Mononuclear cell (primary cell): ENCODE measurements at regions not wholly inside any gene's neighbourhood (a gene's known extent, or its start where the extent isn't known, plus 50 kb on each side); places are given as distances from the start of the nearest gene placed in this dataset.

Experiments used
- H3K27me3 ChIP-seq: 2 replicates; pipeline ENCODE4 v1.6.0; 2011; ENCODE audit warnings: low read length, control low read depth; ENCODE audit not compliant: insufficient read depth
- H3K4me1 ChIP-seq: 2 replicates; pipeline ENCODE4 v1.5.1; 2011; ENCODE audit warnings: mild to moderate bottlenecking, low read length, control low read depth; ENCODE audit not compliant: insufficient read depth
- H3K4me3 ChIP-seq: 2 replicates; pipeline ENCODE4 v1.5.1; 2011; ENCODE audit warnings: mild to moderate bottlenecking, low read length, moderate library complexity
- H3K9me3 ChIP-seq: 2 replicates; pipeline ENCODE4 v1.5.1; 2011; ENCODE audit warnings: low read depth, mild to moderate bottlenecking, control low read depth, low read length

GRCh38 chr4:71259911-71260331 lies 78.9 kb upstream of the SLC4A4 start:
- Histone ChIP-seq H3K4me1 (peaks cover 8% of the 10 kb centered on the region), H3K9me3 (no peaks in the 10 kb centered on the region), H3K4me3 (no peak overlapping the region), H3K27me3 (no peaks in the 10 kb centered on the region)

- Histone ChIP-seq H3K4me1 (peaks cover 8% of the 10 kb centered on the region), H3K27me3 (no peaks in the 10 kb centered on the region), H3K4me3 (no peak overlapping the region), H3K9me3 (no peaks in the 10 kb centered on the region)
Measured at GRCh38 chr4:71260544-71260943, 78.3 kb upstream of the SLC4A4 start.

GRCh38 chr4:71261001-71261400 lies 77.8 kb upstream of the SLC4A4 start:
- Histone ChIP-seq H3K4me1 (peaks cover 8% of the 10 kb centered on the region), H3K4me3 (no peak overlapping the region), H3K9me3 (no peaks in the 10 kb centered on the region), H3K27me3 (no peaks in the 10 kb centered on the region)

GRCh38 chr4:71261633-71262121 lies 77.1 kb upstream of the SLC4A4 start:
- H3K27me3 ChIP-seq = no peaks in the 10 kb centered on the region
- no peak overlapping the region for H3K4me3 ChIP-seq
- H3K4me1 ChIP-seq = peaks cover 8% of the 10 kb centered on the region
- no peaks in the 10 kb centered on the region for H3K9me3 ChIP-seq

- Histone ChIP-seq H3K9me3 (no peaks in the 10 kb centered on the region), H3K27me3 (no peaks in the 10 kb centered on the region), H3K4me3 (no peak overlapping the region), H3K4me1 (peaks cover 8% of the 10 kb centered on the region)
Measured at GRCh38 chr4:71262161-71262560, 76.7 kb upstream of the SLC4A4 start.

GRCh38 chr4:71266090-71266794 lies 72.6 kb upstream of the SLC4A4 start:
- H3K4me1 ChIP-seq = no peaks in the 10 kb centered on the region
- H3K27me3 ChIP-seq = no peaks in the 10 kb centered on the region
- H3K9me3 ChIP-seq = no peaks in the 10 kb centered on the region

GRCh38 chr4:71267244-71267643 lies 71.6 kb upstream of the SLC4A4 start:
- Histone ChIP-seq H3K9me3 (no peaks in the 10 kb centered on the region), H3K4me1 (no peaks in the 10 kb centered on the region), H3K4me3 (no peak overlapping the region), H3K27me3 (no peaks in the 10 kb centered on the region)

More at GRCh38 chr4:71266090-71266794, 72.6 kb upstream of the SLC4A4 start:
- H3K4me3 ChIP-seq = no peak overlapping the region

- Histone ChIP-seq H3K9me3 (no peaks in the 10 kb centered on the region), H3K4me3 (no peak overlapping the region), H3K4me1 (no peaks in the 10 kb centered on the region), H3K27me3 (no peaks in the 10 kb centered on the region)
Measured at GRCh38 chr4:71268166-71268565, 70.7 kb upstream of the SLC4A4 start.

GRCh38 chr4:71269233-71269632 lies 69.6 kb upstream of the SLC4A4 start:
- H3K4me1 ChIP-seq = no peaks in the 10 kb centered on the region
- no peaks in the 10 kb centered on the region for H3K27me3 ChIP-seq
- no peaks in the 10 kb centered on the region for H3K9me3 ChIP-seq
- no peak overlapping the region for H3K4me3 ChIP-seq

GRCh38 chr4:71270901-71271300 lies 67.9 kb upstream of the SLC4A4 start:
- H3K4me3 ChIP-seq = no peak overlapping the region
- peaks cover 11% of the 10 kb centered on the region for H3K4me1 ChIP-seq
- no peaks in the 10 kb centered on the region for H3K27me3 ChIP-seq
- no peaks in the 10 kb centered on the region for H3K9me3 ChIP-seq

- H3K4me3 ChIP-seq = no peak overlapping the region
- H3K4me1 ChIP-seq = peaks cover 12% of the 10 kb centered on the region
- H3K9me3 ChIP-seq = no peaks in the 10 kb centered on the region
- peaks cover 4% of the 10 kb centered on the region for H3K27me3 ChIP-seq
Measured at GRCh38 chr4:71272976-71273375, 65.8 kb upstream of the SLC4A4 start.

- Histone ChIP-seq H3K4me3 (no peak overlapping the region), H3K9me3 (no peaks in the 10 kb centered on the region), H3K4me1 (peaks cover 12% of the 10 kb centered on the region), H3K27me3 (peaks cover 5% of the 10 kb centered on the region)
Measured at GRCh38 chr4:71275004-71275403, 63.8 kb upstream of the SLC4A4 start.

- peaks cover 12% of the 10 kb centered on the region for H3K4me1 ChIP-seq
- no peaks in the 10 kb centered on the region for H3K9me3 ChIP-seq
- H3K4me3 ChIP-seq = no peak overlapping the region
- H3K27me3 ChIP-seq = peaks cover 5% of the 10 kb centered on the region
Measured at GRCh38 chr4:71275570-71275969, 63.2 kb upstream of the SLC4A4 start.

GRCh38 chr4:71277353-71277752 lies 61.5 kb upstream of the SLC4A4 start:
- H3K27me3 ChIP-seq = peaks cover 5% of the 10 kb centered on the region
- H3K4me1 ChIP-seq = peaks cover 12% of the 10 kb centered on the region
- no peak overlapping the region for H3K4me3 ChIP-seq
- H3K9me3 ChIP-seq = no peaks in the 10 kb centered on the region

- Histone ChIP-seq H3K27me3 (no peaks in the 10 kb centered on the region), H3K4me1 (no peaks in the 10 kb centered on the region), H3K4me3 (no peak overlapping the region), H3K9me3 (no peaks in the 10 kb centered on the region)
Measured at GRCh38 chr4:71283642-71284257, 55.1 kb upstream of the SLC4A4 start.

GRCh38 chr4:71287305-71287704 lies 51.5 kb upstream of the SLC4A4 start:
- Histone ChIP-seq H3K27me3 (no peaks in the 10 kb centered on the region), H3K4me3 (no peak overlapping the region), H3K4me1 (no peaks in the 10 kb centered on the region), H3K9me3 (no peaks in the 10 kb centered on the region)
